Mucosa of descending colon (tissue), 3 donors: ENCODE measurements at regions not wholly inside any gene's neighbourhood (a gene's known extent, or its start where the extent isn't known, plus 50 kb on each side); places are given as distances from the start of the nearest gene placed in this dataset.

Experiments
- ATAC-seq: fragments of 200-7000 bp; cut with Tn5 transposase; one replicate; pipeline ENCODE4 v1.9.1; 2020; ENCODE audit warnings: mild to moderate bottlenecking, moderate library complexity
- DNase-seq, 3 donors: peaks; one replicate each; pipeline ENCODE4 v3.0.0-alpha.2; 2020
- H3K36me3 ChIP-seq: fragments of 200-600 bp; one replicate; pipeline ENCODE4 v1.8.0; 2021; ENCODE audit warnings: low read depth, mild to moderate bottlenecking
- H3K4me1 ChIP-seq: fragments of 200-600 bp; one replicate; pipeline ENCODE4 v1.8.0; 2021; ENCODE audit warnings: low read depth, mild to moderate bottlenecking
- H3K4me3 ChIP-seq: fragments of 200-600 bp; one replicate; pipeline ENCODE4 v1.8.0; 2021; ENCODE audit warnings: mild to moderate bottlenecking
- H3K9me3 ChIP-seq: fragments of 200-600 bp; one replicate; pipeline ENCODE4 v1.8.0; 2021; ENCODE audit warnings: mild to moderate bottlenecking
- intact Hi-C, 2 donors: fragments of 100-400 bp; cut with DNase I in 1 of 2; cut with micrococcal nuclease in 1 of 2; formaldehyde crosslinking; loops; one replicate each; pipeline versions ENCODE4 v1.11.0 to v1.11.1; 2022; cut with DNase I, micrococcal nuclease
- TF ChIP-seq, protein P1 (sequence below): fragments of 200-600 bp; IDR thresholded peaks from one replicate; pipeline ENCODE4 v1.8.0; 2022; ENCODE audit warnings: antibody characterized with exemption, mild to moderate bottlenecking
- donor health status: DM: no; HTN: no; CAD: no; lungs with moderate emphysema.
- donor health status: DM: no; HTN: no; CAD: no.
- donor health status: DM: no; HTN: yes; CAD: no.

DNA sequence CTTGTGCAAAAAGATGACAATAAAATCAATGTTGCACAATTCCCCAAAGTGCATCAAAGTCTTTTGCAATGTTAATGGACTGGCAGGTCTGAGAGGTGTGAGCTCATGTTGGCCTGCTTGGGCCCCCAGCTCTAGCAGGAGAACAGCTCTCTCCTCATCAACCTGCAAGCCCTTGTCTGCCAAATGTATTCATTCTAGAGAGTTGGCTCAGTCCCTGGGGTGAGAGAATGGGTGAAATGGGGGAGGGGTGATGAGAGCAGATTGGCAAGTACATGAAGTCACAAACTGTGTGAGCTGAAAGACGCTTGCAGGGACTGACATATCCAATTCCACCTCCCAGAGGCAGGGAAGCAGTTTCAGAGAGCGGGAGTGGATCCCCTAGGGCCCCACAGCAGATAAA, 465.1 kb upstream of the ZNF507 start:
- no peak for DNase-seq
- TF ChIP-seq, protein P1, sequence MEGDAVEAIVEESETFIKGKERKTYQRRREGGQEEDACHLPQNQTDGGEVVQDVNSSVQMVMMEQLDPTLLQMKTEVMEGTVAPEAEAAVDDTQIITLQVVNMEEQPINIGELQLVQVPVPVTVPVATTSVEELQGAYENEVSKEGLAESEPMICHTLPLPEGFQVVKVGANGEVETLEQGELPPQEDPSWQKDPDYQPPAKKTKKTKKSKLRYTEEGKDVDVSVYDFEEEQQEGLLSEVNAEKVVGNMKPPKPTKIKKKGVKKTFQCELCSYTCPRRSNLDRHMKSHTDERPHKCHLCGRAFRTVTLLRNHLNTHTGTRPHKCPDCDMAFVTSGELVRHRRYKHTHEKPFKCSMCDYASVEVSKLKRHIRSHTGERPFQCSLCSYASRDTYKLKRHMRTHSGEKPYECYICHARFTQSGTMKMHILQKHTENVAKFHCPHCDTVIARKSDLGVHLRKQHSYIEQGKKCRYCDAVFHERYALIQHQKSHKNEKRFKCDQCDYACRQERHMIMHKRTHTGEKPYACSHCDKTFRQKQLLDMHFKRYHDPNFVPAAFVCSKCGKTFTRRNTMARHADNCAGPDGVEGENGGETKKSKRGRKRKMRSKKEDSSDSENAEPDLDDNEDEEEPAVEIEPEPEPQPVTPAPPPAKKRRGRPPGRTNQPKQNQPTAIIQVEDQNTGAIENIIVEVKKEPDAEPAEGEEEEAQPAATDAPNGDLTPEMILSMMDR, result no peak
- intact Hi-C loops, result no loop called here
- no peaks in the 10 kb centered on the region for H3K36me3 ChIP-seq
- ATAC-seq, result no peak
- H3K9me3 ChIP-seq, result no peaks in the 10 kb centered on the region
- no peak overlapping the region for H3K4me3 ChIP-seq
- no peaks in the 10 kb centered on the region for H3K4me1 ChIP-seq

GRCh38 chr19:31881988-31882387, 463.4 kb upstream of the ZNF507 start:
- H3K36me3 ChIP-seq, result no peaks in the 10 kb centered on the region
- H3K9me3 ChIP-seq, result no peaks in the 10 kb centered on the region
- no peak for DNase-seq
- intact Hi-C loops, result no loop called here
- ATAC-seq, result no peak
- no peak overlapping the region for H3K4me3 ChIP-seq
- TF ChIP-seq, protein P1, result no peak
- H3K4me1 ChIP-seq, result no peaks in the 10 kb centered on the region

DNA sequence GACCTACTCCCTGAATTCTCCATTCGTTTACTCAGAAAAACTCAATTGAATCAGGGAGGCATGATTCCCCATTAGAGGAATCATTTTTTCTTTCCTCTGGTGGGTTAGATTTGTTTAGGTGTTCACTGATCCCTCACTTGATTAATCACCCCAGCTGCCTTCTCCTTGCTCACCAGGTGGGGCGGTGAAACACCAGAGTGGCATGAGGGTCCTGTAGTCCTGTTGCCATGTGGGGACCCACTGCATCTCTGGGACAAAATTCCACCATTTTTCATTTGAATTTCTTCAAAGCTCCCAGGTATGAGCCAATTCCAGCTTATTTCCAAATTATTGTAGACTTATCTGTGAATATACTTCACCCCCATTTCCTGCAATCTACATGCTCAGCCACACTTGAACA, 462.7 kb upstream of the ZNF507 start:
- TF ChIP-seq, protein P1, result no peak
- no peak for DNase-seq
- Histone ChIP-seq H3K36me3 (no peaks in the 10 kb centered on the region), H3K4me1 (no peaks in the 10 kb centered on the region), H3K4me3 (no peak overlapping the region), H3K9me3 (no peaks in the 10 kb centered on the region)
- ATAC-seq, result no peak
- intact Hi-C loops, result no loop called here

- TF ChIP-seq, protein P1, result no peak
- H3K36me3 ChIP-seq, result no peaks in the 10 kb centered on the region
- H3K4me3 ChIP-seq, result no peak overlapping the region
- H3K9me3 ChIP-seq, result no peaks in the 10 kb centered on the region
- no peaks in the 10 kb centered on the region for H3K4me1 ChIP-seq
- intact Hi-C loops, result no loop called here
- no peak for DNase-seq
- ATAC-seq, result no peak
Measured at GRCh38 chr19:31883296-31883990, 462.0 kb upstream of the ZNF507 start.

GRCh38 chr19:31885280-31885853, 460.0 kb upstream of the ZNF507 start:
- TF ChIP-seq, protein P1, result no peak
- ATAC-seq, result no peak
- H3K4me3 ChIP-seq, result no peak overlapping the region
- DNase-seq, result no peak
- no peaks in the 10 kb centered on the region for H3K4me1 ChIP-seq
- H3K36me3 ChIP-seq, result no peaks in the 10 kb centered on the region
- intact Hi-C loops, result no loop called here
- H3K9me3 ChIP-seq, result no peaks in the 10 kb centered on the region
